ENCODE measurements at regions not wholly inside any gene's neighbourhood (a gene's known extent, or its start where the extent isn't known, plus 50 kb on each side); places are given as distances from the start of the nearest gene placed in this dataset.

- Histone ChIP-seq H3K27ac (replicated peaks) (no peak overlapping the region), H3K4me3 (replicated peaks; ENCODE audit: insufficient read depth, low read length) (no peak overlapping the region), H3K27me3 (ENCODE audit: insufficient read depth, poor library complexity, severe bottlenecking) (no peaks in the 10 kb centered on the region)
- DNase-seq (ENCODE audit: low read depth in 1 of 2, low spot score in 1 of 2): no peak
- TF ChIP-seq SPI1 (IDR thresholded peaks at IDR 0.05; ENCODE audit: borderline replicate concordance, low read depth): no peak
- TF ChIP-seq, protein P1, sequence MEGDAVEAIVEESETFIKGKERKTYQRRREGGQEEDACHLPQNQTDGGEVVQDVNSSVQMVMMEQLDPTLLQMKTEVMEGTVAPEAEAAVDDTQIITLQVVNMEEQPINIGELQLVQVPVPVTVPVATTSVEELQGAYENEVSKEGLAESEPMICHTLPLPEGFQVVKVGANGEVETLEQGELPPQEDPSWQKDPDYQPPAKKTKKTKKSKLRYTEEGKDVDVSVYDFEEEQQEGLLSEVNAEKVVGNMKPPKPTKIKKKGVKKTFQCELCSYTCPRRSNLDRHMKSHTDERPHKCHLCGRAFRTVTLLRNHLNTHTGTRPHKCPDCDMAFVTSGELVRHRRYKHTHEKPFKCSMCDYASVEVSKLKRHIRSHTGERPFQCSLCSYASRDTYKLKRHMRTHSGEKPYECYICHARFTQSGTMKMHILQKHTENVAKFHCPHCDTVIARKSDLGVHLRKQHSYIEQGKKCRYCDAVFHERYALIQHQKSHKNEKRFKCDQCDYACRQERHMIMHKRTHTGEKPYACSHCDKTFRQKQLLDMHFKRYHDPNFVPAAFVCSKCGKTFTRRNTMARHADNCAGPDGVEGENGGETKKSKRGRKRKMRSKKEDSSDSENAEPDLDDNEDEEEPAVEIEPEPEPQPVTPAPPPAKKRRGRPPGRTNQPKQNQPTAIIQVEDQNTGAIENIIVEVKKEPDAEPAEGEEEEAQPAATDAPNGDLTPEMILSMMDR (IDR thresholded peaks at IDR 0.05; ENCODE audit: insufficient read depth, low read length): no peak
- TF ChIP-seq REST (IDR thresholded peaks at IDR 0.05; ENCODE audit: insufficient replicate concordance, low read depth): no peak
- no peak for TF ChIP-seq POLR2AphosphoS5 (IDR thresholded peaks at IDR 0.05; ENCODE audit: low read depth)
- TF ChIP-seq GABPA (IDR thresholded peaks at IDR 0.05; ENCODE audit: low read depth): no peak
Measured at GRCh38 chr6:120103618-120104017, 754.1 kb upstream of the MAN1A1 start.

- no peak for TF ChIP-seq REST (IDR thresholded peaks at IDR 0.05; ENCODE audit: insufficient replicate concordance, low read depth)
- TF ChIP-seq SPI1 (IDR thresholded peaks at IDR 0.05; ENCODE audit: borderline replicate concordance, low read depth): no peak
- TF ChIP-seq, protein P1 (IDR thresholded peaks at IDR 0.05; ENCODE audit: insufficient read depth, low read length): no peak
- TF ChIP-seq GABPA (IDR thresholded peaks at IDR 0.05; ENCODE audit: low read depth): no peak
- no peak for TF ChIP-seq POLR2AphosphoS5 (IDR thresholded peaks at IDR 0.05; ENCODE audit: low read depth)
- Histone ChIP-seq H3K27ac (replicated peaks) (no peak overlapping the region), H3K27me3 (ENCODE audit: insufficient read depth, poor library complexity, severe bottlenecking) (no peaks in the 10 kb centered on the region), H3K4me3 (replicated peaks; ENCODE audit: insufficient read depth, low read length) (no peak overlapping the region)
- no peak for DNase-seq (ENCODE audit: low read depth in 1 of 2, low spot score in 1 of 2)
Measured at GRCh38 chr6:120096696-120097260, 747.2 kb upstream of the MAN1A1 start.

DNA sequence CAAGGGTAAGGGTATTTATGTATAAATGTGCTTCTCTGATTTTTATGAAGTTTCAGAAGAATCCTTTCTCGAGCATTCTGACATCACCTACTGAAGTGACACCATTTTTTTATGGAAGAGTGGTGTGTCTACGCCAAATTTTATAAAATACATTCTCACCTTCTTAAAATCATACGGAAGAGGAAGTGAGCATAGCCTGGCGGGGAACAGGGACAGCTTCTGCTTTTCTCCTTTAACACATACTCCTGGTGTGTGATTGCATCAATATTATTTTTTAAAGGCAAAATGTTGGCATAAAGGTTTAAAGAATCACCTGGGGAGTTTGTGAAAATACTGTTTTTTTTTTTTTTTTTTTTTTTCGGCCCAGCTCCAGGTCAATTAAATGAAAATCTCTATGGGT is 733.6 kb upstream of the MAN1A1 start:
- TF ChIP-seq REST (IDR thresholded peaks at IDR 0.05; ENCODE audit: insufficient replicate concordance, low read depth) (no peak), SPI1 (IDR thresholded peaks at IDR 0.05; ENCODE audit: borderline replicate concordance, low read depth) (peak; percentile 82)
- no peak overlapping the region for H3K27ac ChIP-seq (replicated peaks)
- H3K27me3 ChIP-seq (ENCODE audit: insufficient read depth, poor library complexity, severe bottlenecking): no peaks in the 10 kb centered on the region
- H3K4me3 ChIP-seq (replicated peaks; ENCODE audit: insufficient read depth, low read length): no peak overlapping the region
- peak in 1 of 2 experiments; percentile 14 for DNase-seq (ENCODE audit: low read depth in 1 of 2, low spot score in 1 of 2)

All from HL-60 (cell line).